ENCODE measurements at regions not wholly inside any gene's neighbourhood (a gene's known extent, or its start where the extent isn't known, plus 50 kb on each side); places are given as distances from the start of the nearest gene placed in this dataset.

DNA sequence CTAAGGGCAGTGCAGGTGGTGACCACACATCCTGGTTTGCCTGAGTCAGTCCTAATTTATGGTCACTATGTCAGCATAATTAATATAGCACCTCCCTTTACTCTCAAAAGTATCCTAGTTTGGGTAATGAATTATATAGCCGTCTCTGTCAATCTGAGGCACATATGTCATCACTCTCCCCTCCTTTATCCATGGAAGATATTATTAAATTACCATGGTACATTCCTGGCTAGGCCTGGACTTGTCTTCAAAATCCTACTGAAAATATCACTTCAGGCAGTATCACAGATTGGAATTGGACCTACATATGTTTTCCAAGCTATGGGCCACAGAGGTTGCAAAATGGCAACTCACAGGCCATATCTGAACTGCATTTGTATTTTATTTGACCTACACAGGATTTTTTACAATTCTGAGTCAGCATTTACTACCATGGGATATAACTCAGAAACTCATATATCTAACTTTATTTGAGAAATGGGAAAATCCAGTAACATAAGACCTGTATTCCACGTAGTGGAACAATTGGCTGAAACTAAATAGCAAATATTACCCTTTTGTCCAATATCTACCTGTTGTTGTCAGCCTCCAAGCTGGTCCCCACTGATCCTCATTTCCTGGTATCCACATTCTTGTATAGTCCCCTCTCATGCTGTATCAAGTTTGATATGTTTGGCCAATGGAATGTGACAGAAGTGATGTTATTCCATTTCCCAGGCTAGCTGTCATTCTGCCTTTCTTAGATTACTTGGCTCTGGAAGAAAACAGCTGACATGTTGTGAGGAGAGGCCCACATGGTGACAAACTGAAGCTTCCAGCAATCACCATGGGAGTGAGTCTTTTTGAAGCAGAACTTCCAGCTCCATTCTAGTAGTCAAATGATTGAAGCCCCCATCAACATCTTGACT, 102.5 kb upstream of the MDM1 start:
- Histone ChIP-seq H3K4me3 (no peak overlapping the region), H3K27ac (no peak overlapping the region), H3K9me3 (no peaks in the 10 kb centered on the region), H3K27me3 (no peaks in the 10 kb centered on the region), H3K36me3 (no peaks in the 10 kb centered on the region), H3K4me1 (peaks cover 3 to 5% of the 10 kb centered on the region in 2 donors)
- intact Hi-C loops (cut with DNase I; ENCODE audit: low total_unique reads), result no loop called here
- in situ Hi-C loops (cut with MboI; ENCODE audit: low sequenced_read_pairs in 4 of 4), result no loop called here
- ATAC-seq (no peak), DNase-seq (no peak)
- TF ChIP-seq POLR2A (IDR thresholded peaks at IDR 0.05), result no peak
- no peak for TF ChIP-seq CTCF (IDR thresholded peaks at IDR 0.05 in 4 of 5, conservative IDR thresholded peaks at IDR 0.05 in 1 of 5)

DNA sequence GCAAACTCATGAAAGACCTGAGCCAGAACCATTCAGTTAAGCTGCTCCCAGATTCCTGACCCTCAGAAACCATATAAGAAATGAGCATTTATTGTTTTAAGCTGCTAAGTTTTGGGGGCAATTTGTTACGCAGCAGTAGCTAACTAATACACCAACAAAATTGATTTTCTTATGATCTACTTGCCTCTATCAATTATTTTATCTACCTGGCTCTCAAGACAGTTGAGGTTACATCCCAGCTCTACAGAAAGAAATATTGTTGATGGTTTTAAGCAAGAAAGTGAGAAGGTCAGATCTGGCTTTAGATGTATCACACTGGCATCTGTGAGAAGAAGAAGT, 103.1 kb upstream of the MDM1 start:
- no peak for TF ChIP-seq POLR2A (IDR thresholded peaks at IDR 0.05)
- TF ChIP-seq CTCF (IDR thresholded peaks at IDR 0.05 in 4 of 5, conservative IDR thresholded peaks at IDR 0.05 in 1 of 5), result no peak
- DNase-seq, result no peak
- Histone ChIP-seq H3K9me3 (no peaks in the 10 kb centered on the region), H3K27ac (no peak overlapping the region), H3K27me3 (no peaks in the 10 kb centered on the region), H3K4me3 (no peak overlapping the region), H3K4me1 (peaks cover 8 to 11% of the 10 kb centered on the region in 2 donors), H3K36me3 (no peaks in the 10 kb centered on the region)
- in situ Hi-C loops (cut with MboI; ENCODE audit: low sequenced_read_pairs in 4 of 4) (no loop called here), intact Hi-C loops (cut with DNase I; ENCODE audit: low total_unique reads) (no loop called here)
- ATAC-seq, result no peak

DNA sequence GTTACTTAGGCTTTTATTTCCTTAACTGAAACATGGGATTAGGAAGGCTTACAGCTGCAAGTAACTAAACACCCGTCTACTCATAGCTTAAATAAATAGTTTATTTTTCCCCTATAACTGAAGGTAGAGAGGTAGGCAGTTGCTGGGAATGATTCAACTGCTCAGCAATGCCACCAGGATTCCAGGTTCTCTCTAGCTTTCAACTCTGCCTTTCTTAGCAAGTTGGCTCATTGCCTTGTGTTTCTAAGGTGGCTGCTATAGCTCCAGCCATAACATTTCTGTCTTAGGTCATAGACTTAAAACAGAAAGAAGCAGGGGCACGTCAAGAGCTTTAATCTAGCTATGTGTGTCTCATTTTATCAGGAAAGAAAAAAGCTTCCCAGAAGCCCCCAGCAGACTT, 103.7 kb upstream of the MDM1 start:
- Histone ChIP-seq H3K9me3 (no peaks in the 10 kb centered on the region), H3K4me1 (peaks cover 9 to 17% of the 10 kb centered on the region in 2 donors), H3K27ac (no peak overlapping the region), H3K27me3 (no peaks in the 10 kb centered on the region), H3K4me3 (no peak overlapping the region), H3K36me3 (no peaks in the 10 kb centered on the region)
- no peak for TF ChIP-seq POLR2A (IDR thresholded peaks at IDR 0.05)
- TF ChIP-seq CTCF (IDR thresholded peaks at IDR 0.05 in 4 of 5, conservative IDR thresholded peaks at IDR 0.05 in 1 of 5), result no peak
- intact Hi-C loops (cut with DNase I; ENCODE audit: low total_unique reads) (no loop called here), in situ Hi-C loops (cut with MboI; ENCODE audit: low sequenced_read_pairs in 4 of 4) (no loop called here)
- no peak for DNase-seq
- no peak for ATAC-seq

- TF ChIP-seq CTCF (IDR thresholded peaks at IDR 0.05 in 4 of 5, conservative IDR thresholded peaks at IDR 0.05 in 1 of 5) (no peak), POLR2A (IDR thresholded peaks at IDR 0.05) (no peak)
- Histone ChIP-seq H3K4me1 (peaks cover 9 to 19% of the 10 kb centered on the region in 2 donors), H3K27ac (no peak overlapping the region), H3K9me3 (no peaks in the 10 kb centered on the region), H3K36me3 (no peaks in the 10 kb centered on the region), H3K4me3 (no peak overlapping the region), H3K27me3 (no peaks in the 10 kb centered on the region)
- ATAC-seq (no peak), DNase-seq (no peak)
- in situ Hi-C loops (cut with MboI; ENCODE audit: low sequenced_read_pairs in 4 of 4), result no loop called here
- intact Hi-C loops (cut with DNase I; ENCODE audit: low total_unique reads), result loop anchor here (2.0 kb wide), 1 partner anchor 32 kb away; no protein-coding TSS in a partner anchor
These were observed 106.4 kb upstream of the MDM1 start for GRCh38 chr12:68438601-68439000.
